ENCODE measurements at regions not wholly inside any gene's neighbourhood (a gene's known extent, or its start where the extent isn't known, plus 50 kb on each side); places are given as distances from the start of the nearest gene placed in this dataset.

- H3K9me3 ChIP-seq: no peaks in the 10 kb centered on the region
- TF ChIP-seq, protein P1, sequence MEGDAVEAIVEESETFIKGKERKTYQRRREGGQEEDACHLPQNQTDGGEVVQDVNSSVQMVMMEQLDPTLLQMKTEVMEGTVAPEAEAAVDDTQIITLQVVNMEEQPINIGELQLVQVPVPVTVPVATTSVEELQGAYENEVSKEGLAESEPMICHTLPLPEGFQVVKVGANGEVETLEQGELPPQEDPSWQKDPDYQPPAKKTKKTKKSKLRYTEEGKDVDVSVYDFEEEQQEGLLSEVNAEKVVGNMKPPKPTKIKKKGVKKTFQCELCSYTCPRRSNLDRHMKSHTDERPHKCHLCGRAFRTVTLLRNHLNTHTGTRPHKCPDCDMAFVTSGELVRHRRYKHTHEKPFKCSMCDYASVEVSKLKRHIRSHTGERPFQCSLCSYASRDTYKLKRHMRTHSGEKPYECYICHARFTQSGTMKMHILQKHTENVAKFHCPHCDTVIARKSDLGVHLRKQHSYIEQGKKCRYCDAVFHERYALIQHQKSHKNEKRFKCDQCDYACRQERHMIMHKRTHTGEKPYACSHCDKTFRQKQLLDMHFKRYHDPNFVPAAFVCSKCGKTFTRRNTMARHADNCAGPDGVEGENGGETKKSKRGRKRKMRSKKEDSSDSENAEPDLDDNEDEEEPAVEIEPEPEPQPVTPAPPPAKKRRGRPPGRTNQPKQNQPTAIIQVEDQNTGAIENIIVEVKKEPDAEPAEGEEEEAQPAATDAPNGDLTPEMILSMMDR (IDR thresholded peaks at IDR 0.05): no peak
- no peaks in the 10 kb centered on the region for H3K36me3 ChIP-seq
- no peaks in the 10 kb centered on the region for H3K27me3 ChIP-seq
- H3K4me3 ChIP-seq: no peak overlapping the region
- H3K4me1 ChIP-seq: no peaks in the 10 kb centered on the region
- DNase-seq (ENCODE audit: low spot score): no peak
- H3K27ac ChIP-seq: no peak overlapping the region
These were observed 205.0 kb upstream of the ZNF462 start for GRCh38 chr9:106657926-106658325.

DNA sequence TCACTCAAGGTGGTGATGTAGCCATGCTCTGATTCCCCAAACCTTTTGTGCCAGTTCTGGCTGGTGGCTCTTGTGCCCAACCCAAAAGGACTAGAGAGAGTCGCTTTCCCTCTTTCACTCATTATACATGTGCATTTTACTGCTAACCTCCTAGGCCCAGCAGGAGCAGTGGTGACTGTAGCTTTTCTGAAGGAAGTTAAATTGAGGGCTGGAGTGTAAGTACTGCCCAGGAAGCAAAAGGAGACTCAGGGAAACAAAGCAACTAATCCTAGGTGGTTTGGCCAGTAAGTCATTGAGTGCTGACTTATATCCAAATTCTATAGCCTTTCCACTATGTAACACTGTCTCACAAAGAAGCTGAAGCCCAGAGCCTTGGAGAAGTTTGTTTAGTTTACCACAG lies 194.4 kb upstream of the ZNF462 start:
- Histone ChIP-seq H3K4me1 (no peaks in the 10 kb centered on the region), H3K27ac (no peak overlapping the region), H3K27me3 (no peaks in the 10 kb centered on the region), H3K36me3 (no peaks in the 10 kb centered on the region), H3K9me3 (no peaks in the 10 kb centered on the region), H3K4me3 (no peak overlapping the region)
- no peak for DNase-seq (ENCODE audit: low spot score)
- TF ChIP-seq, protein P1 (IDR thresholded peaks at IDR 0.05): no peak

DNA sequence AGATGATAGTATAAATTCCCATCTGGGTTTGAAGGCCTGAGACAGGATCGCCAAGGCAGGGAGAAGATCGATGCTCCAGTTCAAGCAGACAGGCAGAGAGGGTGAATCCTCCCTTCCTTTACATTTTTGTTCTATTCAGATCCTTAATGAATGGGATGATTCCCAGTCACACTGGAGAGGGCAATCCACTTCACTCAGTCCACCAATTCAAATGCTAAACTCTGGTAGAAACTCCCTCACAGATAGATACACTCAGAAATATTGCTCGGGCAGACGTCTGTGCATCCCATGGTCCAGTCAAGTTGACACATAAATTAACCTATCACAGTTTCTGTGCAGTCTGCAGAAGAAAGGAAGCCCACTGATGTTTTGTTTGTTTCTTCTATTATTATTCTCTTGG lies 193.1 kb upstream of the ZNF462 start:
- Histone ChIP-seq H3K27ac (no peak overlapping the region), H3K36me3 (no peaks in the 10 kb centered on the region)
- TF ChIP-seq, protein P1 (IDR thresholded peaks at IDR 0.05): no peak

DNA sequence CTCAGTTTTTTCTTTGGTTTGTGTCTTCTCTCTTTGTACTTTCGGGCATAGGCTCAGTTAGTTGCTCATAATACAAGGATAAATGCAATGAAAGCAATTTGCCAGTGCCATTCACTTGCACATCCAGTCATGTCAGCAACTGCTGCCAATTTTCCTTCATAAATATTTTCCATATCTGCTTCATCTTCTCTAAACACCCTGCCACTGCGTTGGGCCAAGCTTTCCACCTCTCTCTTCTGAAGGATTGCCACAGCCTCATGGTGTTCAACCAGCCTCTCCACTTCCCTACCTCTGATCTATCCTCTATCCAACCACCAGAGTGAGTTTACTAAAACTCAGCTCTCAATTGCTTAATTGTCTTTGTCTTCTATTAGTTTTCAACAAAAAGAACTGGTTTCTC lies 192.5 kb upstream of the ZNF462 start:
- no peaks in the 10 kb centered on the region for H3K27me3 ChIP-seq
- DNase-seq (ENCODE audit: low spot score): no peak
- TF ChIP-seq, protein P1 (IDR thresholded peaks at IDR 0.05): no peak
- H3K27ac ChIP-seq: no peak overlapping the region
- no peak overlapping the region for H3K4me3 ChIP-seq
- no peaks in the 10 kb centered on the region for H3K36me3 ChIP-seq
- H3K4me1 ChIP-seq: no peaks in the 10 kb centered on the region
- H3K9me3 ChIP-seq: no peaks in the 10 kb centered on the region

More for the DNA sequence above, 193.1 kb upstream of the ZNF462 start:
- Histone ChIP-seq H3K4me3 (no peak overlapping the region), H3K9me3 (no peaks in the 10 kb centered on the region), H3K4me1 (no peaks in the 10 kb centered on the region), H3K27me3 (no peaks in the 10 kb centered on the region)
- DNase-seq (ENCODE audit: low spot score): no peak

- Histone ChIP-seq H3K36me3 (no peaks in the 10 kb centered on the region), H3K27ac (peak overlapping the region; percentile 42 to 64), H3K27me3 (no peaks in the 10 kb centered on the region), H3K9me3 (no peaks in the 10 kb centered on the region), H3K4me3 (no peak overlapping the region), H3K4me1 (peaks cover 0 to 6% of the 10 kb centered on the region in 2 donors)
- DNase-seq (ENCODE audit: low spot score): no peak
- TF ChIP-seq, protein P1 (IDR thresholded peaks at IDR 0.05): no peak
These were observed 187.2 kb upstream of the ZNF462 start for GRCh38 chr9:106675780-106676179.

- Histone ChIP-seq H3K27me3 (no peaks in the 10 kb centered on the region), H3K4me1 (peaks cover 0 to 13% of the 10 kb centered on the region in 2 donors), H3K36me3 (no peaks in the 10 kb centered on the region), H3K27ac (no peak overlapping the region), H3K4me3 (no peak overlapping the region), H3K9me3 (no peaks in the 10 kb centered on the region)
- TF ChIP-seq, protein P1 (IDR thresholded peaks at IDR 0.05): no peak
- no peak for DNase-seq (ENCODE audit: low spot score)
These were observed 185.6 kb upstream of the ZNF462 start for GRCh38 chr9:106677374-106677773.

All from right atrium auricular region (tissue), 2 donors.